GM23248 (cell line): ENCODE measurements at regions not wholly inside any gene's neighbourhood (a gene's known extent, or its start where the extent isn't known, plus 50 kb on each side); places are given as distances from the start of the nearest gene placed in this dataset.
"Not testable (repeated sequence)": the region's sequence is repeated elsewhere in the genome, so short reads cannot be mapped to it uniquely, and the experiment has no call there.

ENCODE experiments used
- EZH2 ChIP-seq: fragments of 200-600 bp; sonication (generic); IDR thresholded peaks from 2 replicates; pipeline ENCODE4 v1.6.1; 2018; ENCODE audit warnings: antibody characterized with exemption, mild to moderate bottlenecking; ENCODE audit not compliant: insufficient read depth, poor library complexity, severe bottlenecking
- EZH2phosphoT487 ChIP-seq: fragments of 200-600 bp; sonication (generic); IDR thresholded peaks from 2 replicates; pipeline ENCODE4 v1.6.1; 2018; ENCODE audit warnings: antibody characterized with exemption, moderate library complexity, mild to moderate bottlenecking, low read depth; ENCODE audit not compliant: insufficient read depth

DNA sequence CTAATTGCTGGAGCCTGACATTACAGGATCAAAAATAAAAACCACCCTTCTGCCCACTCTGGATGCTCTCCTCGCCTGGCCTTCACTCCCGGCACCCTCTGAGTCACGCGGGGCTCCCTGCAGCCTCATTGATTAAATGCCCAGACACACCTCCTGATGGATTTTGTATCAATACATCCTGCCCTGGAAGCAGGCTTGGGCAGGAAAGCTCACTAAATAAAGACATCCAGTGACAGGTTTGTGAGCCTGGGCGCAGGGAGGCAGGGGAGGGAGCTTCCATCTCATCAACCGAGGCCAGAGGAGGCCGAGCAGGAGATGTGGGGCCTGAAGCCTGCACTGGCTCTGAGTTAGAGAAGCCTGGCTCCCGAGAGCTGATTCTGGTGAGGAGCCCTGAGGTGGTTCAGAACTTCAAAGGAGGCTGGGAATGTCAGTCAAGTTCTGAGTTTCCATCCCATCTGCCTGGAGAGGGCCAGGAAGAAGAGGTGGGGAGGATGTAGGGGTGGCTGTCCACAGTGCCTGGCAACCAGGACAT, 318.6 kb downstream of the ADGRD1 start:
- TF ChIP-seq EZH2, EZH2phosphoT487: not testable (repeated sequence)
